ENCODE measurements at regions not wholly inside any gene's neighbourhood (a gene's known extent, or its start where the extent isn't known, plus 50 kb on each side); places are given as distances from the start of the nearest gene placed in this dataset.

DNA sequence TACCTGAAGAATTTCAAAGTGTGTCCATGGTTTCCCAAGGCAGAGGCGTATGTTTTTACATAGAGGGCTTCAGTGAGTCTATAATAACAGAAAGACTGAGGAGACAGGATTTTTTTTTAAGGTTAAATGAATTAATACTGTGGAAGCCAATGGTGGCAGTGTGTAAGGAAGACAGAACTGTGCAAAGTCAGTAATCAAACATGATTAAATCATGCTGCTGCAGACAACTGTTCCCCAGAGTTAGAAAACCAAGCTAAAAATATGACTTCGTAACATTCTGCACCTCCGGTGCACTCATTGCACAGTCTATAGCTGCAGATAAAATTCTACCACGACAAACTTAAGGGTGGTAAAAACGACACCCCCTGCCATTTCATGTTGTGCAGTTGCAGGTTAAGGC lies 309.6 kb upstream of the TRIB2 start:
- TF ChIP-seq ZNF274 (IDR thresholded peaks at IDR 0.05; ENCODE audit: low read depth, low read length) (no peak), YY1 (IDR thresholded peaks at IDR 0.05; ENCODE audit: insufficient read depth, insufficient read length) (no peak)
